ENCODE measurements at regions not wholly inside any gene's neighbourhood (a gene's known extent, or its start where the extent isn't known, plus 50 kb on each side); places are given as distances from the start of the nearest gene placed in this dataset.

GRCh38 chr4:3859571-3859970 is 93.4 kb downstream of the ADRA2C start:
- TF ChIP-seq EZH2 (IDR thresholded peaks at IDR 0.05; ENCODE audit: insufficient read depth, poor library complexity, severe bottlenecking) (no peak), EZH2phosphoT487 (IDR thresholded peaks at IDR 0.05; ENCODE audit: insufficient read depth, low read depth) (no peak)

Data from GM23248 (cell line).